Daoy (cell line): ENCODE measurements at regions not wholly inside any gene's neighbourhood (a gene's known extent, or its start where the extent isn't known, plus 50 kb on each side); places are given as distances from the start of the nearest gene placed in this dataset.
"Not testable (repeated sequence)": the region's sequence is repeated elsewhere in the genome, so short reads cannot be mapped to it uniquely, and the experiment has no call there.

ENCODE experiments used
- DNase-seq: peaks from one replicate; pipeline ENCODE4 v3.0.0-alpha.2; 2015; ENCODE audit warnings: low read depth

GRCh38 chr5:103774721-103775120 lies 212.1 kb upstream of the NUDT12 start:
- DNase-seq, result no peak

DNA sequence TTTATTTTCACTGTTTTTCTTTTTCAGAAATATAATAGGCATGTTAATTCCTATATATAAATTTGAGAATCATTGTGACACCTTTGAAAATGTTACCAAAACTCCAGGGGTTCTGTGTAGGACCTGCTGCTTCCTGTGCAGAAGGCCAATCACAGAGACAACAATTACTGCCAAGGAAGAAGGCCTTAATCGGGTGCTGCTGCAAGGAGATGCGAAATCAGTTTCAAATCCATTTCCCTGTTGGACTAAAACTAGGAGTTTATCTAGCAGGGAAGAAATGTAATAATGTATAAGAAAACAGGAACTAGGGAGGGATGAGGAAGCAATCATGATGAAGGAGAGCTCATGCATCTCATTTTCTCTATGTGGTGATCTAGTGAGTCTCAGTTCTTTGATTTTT lies 209.7 kb upstream of the NUDT12 start:
- DNase-seq, result no peak

DNA sequence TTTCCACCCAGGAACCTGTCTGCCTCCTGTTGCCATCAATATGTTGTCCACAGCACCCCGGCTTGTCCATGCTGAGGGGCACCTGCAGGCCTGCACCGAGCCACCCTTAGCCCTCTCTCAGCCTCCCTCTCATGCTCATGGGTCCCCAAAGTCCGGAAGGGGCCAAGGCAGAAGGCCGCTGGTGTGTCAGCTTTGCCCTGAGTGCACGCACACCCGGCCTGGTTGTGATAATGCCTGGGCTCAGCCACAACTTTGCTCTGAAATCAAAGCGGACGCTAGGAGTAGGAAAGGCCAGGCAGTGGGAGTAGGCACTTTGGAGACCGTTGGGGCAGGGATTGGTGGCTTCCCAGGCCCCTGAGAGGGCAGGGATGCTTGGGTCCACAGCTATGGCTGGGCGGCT lies 201.8 kb upstream of the NUDT12 start:
- no peak for DNase-seq

GRCh38 chr5:103758996-103759395 lies 196.4 kb upstream of the NUDT12 start:
- DNase-seq, result no peak

GRCh38 chr5:103755974-103756373 lies 193.4 kb upstream of the NUDT12 start:
- no peak for DNase-seq

- no peak for DNase-seq
Measured at GRCh38 chr5:103745353-103746065, 182.9 kb upstream of the NUDT12 start.

GRCh38 chr5:103744159-103744558 lies 181.6 kb upstream of the NUDT12 start:
- DNase-seq, result peak; percentile 41

DNA sequence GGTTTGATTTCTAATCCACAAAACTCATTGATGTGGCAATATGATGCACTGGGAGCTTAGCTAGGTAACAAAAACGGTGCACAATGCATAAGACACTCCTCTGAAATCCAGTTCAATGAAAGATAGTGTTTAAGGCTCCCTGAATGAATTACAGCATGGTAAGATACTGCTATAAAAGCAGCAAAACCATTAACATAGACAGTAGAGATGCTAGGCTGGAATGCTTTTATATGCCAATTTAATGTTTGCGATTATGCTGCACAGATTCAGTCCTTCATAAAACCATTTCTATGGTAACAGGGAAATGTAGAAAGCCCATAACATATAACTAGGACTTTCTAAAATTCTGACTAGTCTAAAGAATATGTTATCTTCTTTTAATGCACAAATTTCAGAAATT lies 180.8 kb upstream of the NUDT12 start:
- no peak for DNase-seq

GRCh38 chr5:103741984-103742383 lies 179.4 kb upstream of the NUDT12 start:
- DNase-seq, result no peak

DNA sequence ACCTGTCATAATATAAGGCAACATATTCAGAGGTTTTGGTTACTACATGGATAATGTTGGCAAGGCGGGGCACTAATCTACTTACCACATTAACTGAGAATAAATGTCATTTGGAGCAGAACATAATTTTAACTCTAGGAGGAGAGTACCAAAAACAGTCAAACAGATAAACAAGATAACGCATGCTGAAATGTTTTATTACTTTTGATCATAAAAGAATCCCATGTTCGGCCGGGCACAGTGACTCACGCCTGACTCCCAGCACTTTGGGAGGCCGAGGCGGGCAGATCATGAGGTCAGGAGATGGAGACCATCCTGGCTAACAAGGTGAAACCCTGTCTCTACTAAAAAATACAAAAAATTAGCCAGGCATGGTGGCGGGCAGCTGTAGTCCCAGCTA lies 173.8 kb upstream of the NUDT12 start:
- DNase-seq, result not testable (repeated sequence)

DNA sequence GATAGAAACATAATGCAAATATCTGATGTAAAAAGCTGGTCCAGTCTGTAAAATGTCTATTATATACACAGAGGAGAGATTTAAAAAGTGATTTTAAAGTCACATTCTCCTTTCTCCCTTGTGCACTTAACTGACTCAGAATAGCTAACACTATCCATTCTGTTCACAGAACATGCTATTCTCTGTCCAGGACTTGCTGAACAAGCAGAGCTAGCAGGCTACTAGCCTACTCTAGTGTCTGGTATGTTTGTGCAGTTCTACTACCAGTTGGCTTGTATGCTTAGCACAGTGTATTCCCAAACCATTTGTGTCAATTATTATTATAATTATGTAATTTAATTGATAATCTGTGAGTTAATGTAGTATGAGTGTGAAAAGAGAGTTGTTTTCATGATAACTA lies 161.7 kb upstream of the NUDT12 start:
- no peak for DNase-seq

DNA sequence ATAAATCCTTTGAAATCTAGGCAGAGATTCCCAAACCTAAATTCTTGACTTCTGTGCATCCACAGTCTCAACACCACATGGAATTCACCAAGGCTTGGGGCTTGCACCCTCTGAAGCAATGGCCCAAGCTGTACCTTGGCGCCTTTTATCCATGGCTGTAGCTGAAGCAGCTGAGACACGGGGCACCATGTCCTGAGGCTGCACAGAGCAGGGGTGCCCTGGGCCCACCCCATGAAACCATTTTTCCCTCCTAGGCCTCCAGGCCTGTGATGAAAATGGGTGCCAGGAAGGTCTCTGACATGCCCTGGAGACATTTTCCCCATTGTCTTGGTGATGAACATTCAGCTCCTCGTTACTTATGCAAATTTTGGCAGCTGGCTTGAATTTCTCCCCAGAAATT lies 158.6 kb upstream of the NUDT12 start:
- DNase-seq, result no peak

DNA sequence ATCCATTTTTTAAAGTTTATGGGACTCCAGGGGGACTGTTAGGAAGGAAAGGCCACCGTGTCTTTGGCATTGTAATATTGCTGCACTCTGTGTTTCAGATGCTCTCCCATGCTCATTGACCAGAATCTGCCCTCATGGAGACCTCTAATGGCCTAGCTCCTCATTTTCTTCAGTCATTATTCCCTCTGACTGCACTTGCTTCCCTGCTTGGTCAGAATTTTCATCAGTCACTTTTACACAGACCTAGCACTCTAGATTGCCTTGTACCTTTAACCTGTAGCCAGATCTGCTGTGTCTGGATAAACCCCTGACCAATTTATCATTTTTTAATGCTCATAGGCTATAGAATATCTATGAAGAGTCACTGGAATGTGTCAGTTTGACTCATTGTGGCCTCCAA lies 155.5 kb upstream of the NUDT12 start:
- no peak for DNase-seq

DNA sequence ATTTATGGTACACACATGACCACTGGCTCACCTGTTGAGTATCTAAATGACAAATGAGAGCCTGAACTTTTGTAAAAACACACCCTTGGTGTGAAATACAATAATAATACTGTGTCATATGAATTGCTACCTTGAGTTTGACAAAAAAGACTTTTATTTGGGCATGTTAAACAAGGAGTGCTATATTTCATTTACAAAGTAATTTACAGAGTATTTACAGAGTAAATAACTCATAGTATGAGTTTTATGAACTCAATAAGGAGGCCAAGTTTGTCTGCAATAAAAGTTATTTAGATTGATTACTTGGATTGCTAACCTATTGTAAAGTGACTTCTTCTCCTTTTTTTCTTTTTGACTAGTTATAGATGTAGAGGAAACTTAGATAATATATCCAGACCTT lies 146.0 kb upstream of the NUDT12 start:
- no peak for DNase-seq

GRCh38 chr5:103706939-103707682 lies 144.5 kb upstream of the NUDT12 start:
- DNase-seq, result no peak

DNA sequence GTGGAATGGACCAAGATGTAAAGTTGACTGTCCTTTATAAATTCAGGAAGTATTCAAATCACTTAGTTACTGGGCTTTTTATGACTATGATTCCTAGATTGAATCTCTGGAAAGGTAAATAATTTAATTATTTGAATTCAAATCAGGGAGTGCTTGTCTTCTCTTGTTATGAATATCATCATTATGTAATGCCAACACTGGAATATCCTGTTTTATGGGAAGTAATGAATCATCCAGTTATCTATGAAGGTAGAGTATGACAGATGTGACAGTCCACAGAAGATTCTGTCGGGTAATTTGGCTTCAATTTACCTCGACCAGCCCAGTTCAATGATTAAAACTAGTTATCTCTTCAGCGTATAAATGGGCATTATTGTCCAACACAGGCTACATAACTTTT lies 141.0 kb upstream of the NUDT12 start:
- DNase-seq, result no peak

- DNase-seq, result no peak
Measured at GRCh38 chr5:103693517-103693916, 130.9 kb upstream of the NUDT12 start.

GRCh38 chr5:103690676-103691075 lies 128.1 kb upstream of the NUDT12 start:
- DNase-seq, result no peak

GRCh38 chr5:103679873-103680272 lies 117.3 kb upstream of the NUDT12 start:
- no peak for DNase-seq

GRCh38 chr5:103676198-103676597 lies 113.6 kb upstream of the NUDT12 start:
- DNase-seq, result not testable (repeated sequence)

GRCh38 chr5:103674739-103675138 lies 112.2 kb upstream of the NUDT12 start:
- no peak for DNase-seq

DNA sequence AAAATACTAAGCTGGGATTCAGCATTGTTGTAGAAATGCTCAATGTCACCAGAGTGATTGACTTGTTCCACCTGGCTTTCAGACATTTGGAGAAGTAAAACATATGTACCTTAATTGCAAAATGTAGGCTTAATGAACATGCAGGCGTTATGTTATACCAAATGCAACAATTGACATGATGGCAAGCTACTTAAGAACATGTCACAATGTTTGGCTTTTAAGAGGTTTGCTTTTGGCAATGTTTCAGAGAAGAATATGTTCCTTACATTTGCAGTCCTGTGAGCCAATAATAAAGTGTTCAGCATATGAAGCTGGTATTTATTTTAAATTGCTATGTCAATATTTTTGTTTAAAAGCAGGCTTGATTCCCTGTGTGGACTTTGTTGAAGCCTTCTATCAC lies 111.7 kb upstream of the NUDT12 start:
- DNase-seq, result no peak

DNA sequence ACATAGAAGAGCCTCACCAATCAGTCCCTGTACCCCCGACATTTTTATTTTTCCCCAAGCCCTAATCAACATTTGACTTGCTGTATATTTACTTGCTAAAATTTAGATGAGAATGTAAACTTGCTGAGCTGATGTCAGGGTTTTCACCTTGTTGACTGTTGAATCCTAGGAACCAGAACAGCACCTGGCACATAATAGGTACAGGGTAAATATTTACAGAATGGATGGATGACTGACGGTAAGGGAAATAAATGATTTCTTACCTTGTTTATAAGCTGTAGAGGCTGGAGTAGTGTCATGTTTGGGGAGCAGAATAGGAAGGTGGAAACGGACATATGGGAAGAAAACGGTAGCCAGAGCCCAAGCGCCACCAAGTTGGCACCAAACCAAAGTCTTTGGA lies 107.0 kb upstream of the NUDT12 start:
- DNase-seq, result no peak

GRCh38 chr5:103668281-103668680 lies 105.7 kb upstream of the NUDT12 start:
- no peak for DNase-seq
